ENCODE measurements at regions not wholly inside any gene's neighbourhood (a gene's known extent, or its start where the extent isn't known, plus 50 kb on each side); places are given as distances from the start of the nearest gene placed in this dataset.

DNA sequence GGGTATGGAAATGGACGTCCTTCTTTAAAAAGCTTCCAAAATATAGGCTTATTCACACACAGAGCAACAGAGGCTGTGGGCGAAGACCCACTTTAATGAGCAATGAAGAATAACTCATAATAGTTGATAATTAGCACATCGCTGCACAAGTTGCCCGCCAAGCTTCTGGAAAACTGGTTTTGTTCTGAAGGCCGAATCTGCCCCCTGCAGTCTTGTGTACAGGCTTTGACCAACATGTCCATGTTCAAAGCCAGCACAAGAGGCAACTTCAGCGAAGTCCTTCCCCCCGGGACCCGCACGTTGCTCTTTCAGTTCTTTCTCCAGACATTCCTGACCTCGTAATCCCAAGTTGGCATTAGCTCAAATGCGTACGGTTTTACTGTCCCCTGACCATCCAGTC is 73.3 kb downstream of the IRX5 start:
- no peak for DNase-seq
- no peaks in the 10 kb centered on the region for H3K9me3 Mint-ChIP-seq
- H3K27ac Mint-ChIP-seq = no peak overlapping the region
- POLR2A ChIA-PET = no interaction called here
- no peak overlapping the region for H3K4me3 Mint-ChIP-seq
- peaks cover 4 to 26% (median 8%) of the 10 kb centered on the region in 5 donors for H3K27me3 Mint-ChIP-seq
- no peaks in the 10 kb centered on the region for H3K36me3 Mint-ChIP-seq
- no peaks in the 10 kb centered on the region for H3K4me1 Mint-ChIP-seq
- no peak for ATAC-seq

DNA sequence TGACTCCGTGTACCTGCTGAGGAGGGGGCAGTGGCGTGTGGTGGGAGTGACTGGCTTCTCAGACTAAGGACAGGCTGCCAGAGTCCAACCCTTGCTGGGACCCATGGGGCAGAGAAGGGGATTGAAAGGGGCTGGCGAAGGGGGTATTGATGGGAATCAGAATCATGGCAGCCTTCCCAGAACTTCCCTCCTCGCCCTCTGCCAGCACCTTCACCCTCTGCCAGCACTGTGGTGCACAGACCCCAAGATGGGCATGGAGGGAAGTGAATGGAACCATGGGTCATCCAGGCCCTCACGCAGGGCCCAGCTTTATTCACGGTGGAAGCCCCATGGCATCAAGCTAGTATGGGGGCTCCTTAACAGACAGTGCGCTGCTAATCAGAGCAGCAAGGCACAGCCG is 76.8 kb downstream of the IRX5 start:
- Mint-ChIP-seq H3K36me3 (no peaks in the 10 kb centered on the region), H3K27me3 (peaks cover 0 to 5% (median 0%) of the 10 kb centered on the region in 5 donors), H3K4me1 (no peaks in the 10 kb centered on the region), H3K4me3 (no peak overlapping the region), H3K27ac (no peak overlapping the region), H3K9me3 (no peaks in the 10 kb centered on the region)
- POLR2A ChIA-PET = no interaction called here
- ATAC-seq = no peak
- no peak for DNase-seq

DNA sequence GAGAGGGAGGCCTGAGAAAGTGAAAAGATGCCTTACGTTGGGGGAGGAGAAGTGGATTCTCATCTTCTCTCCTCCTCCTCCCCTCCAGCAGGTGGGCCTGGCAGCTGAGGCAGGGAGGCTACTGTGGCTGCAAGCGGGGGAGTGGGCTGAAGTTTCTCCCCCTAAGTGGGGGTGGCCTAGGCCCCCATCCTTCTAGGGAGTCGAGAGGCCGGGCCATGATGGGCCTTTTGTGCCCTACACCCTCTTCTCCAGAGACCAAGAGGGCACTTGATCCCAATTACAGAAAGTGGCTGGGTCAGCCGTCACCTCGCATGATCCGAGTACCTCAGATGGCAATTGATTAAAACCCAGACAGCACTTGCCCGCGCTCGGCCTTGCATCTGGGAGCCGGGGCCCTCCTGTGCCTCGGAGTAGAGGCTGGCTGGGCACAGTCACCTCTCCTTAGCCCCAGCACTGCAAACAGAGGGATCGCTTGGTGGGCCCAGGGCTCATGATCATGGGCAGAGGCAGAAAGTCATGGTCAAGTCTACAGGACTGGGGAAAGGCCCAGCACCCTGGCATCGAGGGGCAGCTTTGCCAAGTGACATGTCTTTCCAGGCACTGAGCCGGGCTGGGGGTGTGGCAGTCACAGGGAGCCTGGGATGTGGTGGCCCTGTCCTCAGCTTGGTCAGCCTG is 78.3 kb downstream of the IRX5 start:
- Mint-ChIP-seq H3K36me3 (no peaks in the 10 kb centered on the region), H3K4me1 (no peaks in the 10 kb centered on the region), H3K27me3 (peaks cover 0 to 4% (median 0%) of the 10 kb centered on the region in 5 donors), H3K27ac (no peak overlapping the region), H3K9me3 (no peaks in the 10 kb centered on the region), H3K4me3 (no peak overlapping the region)
- DNase-seq (no peak), ATAC-seq (no peak)
- POLR2A ChIA-PET = no interaction called here

DNA sequence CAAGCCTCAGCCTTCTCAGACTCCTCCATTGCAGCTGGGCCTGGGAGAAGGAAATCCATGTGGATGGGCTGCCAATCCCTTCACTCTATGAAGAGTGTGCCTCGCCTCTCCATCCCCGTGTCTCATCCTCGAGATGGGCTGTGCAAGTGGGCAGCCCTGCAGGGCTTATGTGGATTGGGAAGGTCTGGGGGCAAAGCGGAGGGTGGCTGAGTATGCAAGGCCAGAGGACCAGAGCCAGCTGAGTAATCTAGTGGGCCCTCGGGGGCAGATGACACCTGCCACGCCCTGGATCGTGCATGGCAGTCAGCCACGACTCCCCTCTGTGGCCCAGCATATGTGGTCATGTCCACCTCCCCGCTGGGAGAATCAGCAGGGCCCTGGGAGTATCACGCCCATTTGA is 78.9 kb downstream of the IRX5 start:
- Mint-ChIP-seq H3K9me3 (no peaks in the 10 kb centered on the region), H3K4me3 (no peak overlapping the region), H3K27ac (no peak overlapping the region), H3K36me3 (no peaks in the 10 kb centered on the region), H3K27me3 (no peaks in the 10 kb centered on the region), H3K4me1 (no peaks in the 10 kb centered on the region)
- POLR2A ChIA-PET = no interaction called here
- DNase-seq (no peak), ATAC-seq (no peak)

DNA sequence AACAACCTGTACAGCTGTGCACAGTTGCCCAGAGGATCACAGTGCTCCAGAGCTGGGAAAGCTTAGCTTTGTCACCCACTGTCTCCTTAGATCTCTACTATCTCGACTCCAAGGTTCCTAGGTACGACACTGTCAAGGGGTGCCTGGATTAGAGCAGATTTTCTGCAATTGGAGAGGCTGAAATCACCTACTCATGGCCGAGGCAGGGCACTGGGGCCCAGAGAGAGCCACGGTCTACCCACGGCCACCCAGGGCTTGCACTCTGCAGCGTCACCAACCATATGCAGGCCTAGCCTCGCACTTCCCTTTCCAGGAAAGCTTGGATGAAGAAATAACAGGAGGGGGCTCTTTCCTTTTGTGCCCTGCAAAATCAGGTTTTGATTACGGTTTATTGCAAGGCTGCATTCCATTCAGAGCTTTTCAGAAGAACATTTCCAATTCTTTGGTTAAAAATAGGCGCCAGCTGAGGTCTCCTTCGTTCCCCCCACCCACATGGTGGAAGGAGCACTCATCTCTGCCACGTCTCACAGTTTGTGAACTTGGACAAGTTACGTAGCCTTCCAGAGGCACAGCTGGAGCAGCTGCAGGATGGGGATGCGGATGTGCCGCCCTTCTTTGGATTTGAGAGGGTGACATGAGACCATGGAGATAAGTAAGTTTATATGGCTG is 80.0 kb downstream of the IRX5 start:
- Mint-ChIP-seq H3K4me1 (no peaks in the 10 kb centered on the region), H3K9me3 (no peaks in the 10 kb centered on the region), H3K4me3 (no peak overlapping the region), H3K27me3 (no peaks in the 10 kb centered on the region), H3K27ac (no peak overlapping the region), H3K36me3 (no peaks in the 10 kb centered on the region)
- POLR2A ChIA-PET = no interaction called here
- DNase-seq = no peak
- ATAC-seq = no peak

DNA sequence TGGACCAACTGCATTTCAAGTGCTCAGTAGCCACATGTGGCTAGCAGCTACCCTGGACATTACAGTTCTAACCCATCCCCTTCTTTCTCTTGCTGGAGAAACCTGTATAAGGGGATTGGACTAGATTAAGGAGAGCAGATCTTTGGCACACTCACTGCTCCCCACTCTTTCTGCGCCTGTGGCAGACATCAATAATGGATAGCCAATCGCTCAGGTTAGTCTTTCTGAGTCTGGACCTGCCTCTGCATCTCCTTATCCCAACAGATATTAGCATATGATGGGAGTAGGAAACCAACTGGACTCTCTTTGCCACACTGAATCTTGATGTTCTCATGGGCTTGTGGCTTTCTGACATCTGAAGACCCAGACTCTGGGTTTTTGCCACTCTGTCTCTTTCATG is 81.7 kb downstream of the IRX5 start:
- H3K27ac Mint-ChIP-seq = no peak overlapping the region
- no peak overlapping the region for H3K4me3 Mint-ChIP-seq
- H3K9me3 Mint-ChIP-seq = no peaks in the 10 kb centered on the region
- no peaks in the 10 kb centered on the region for H3K4me1 Mint-ChIP-seq
- no peak for ATAC-seq
- POLR2A ChIA-PET = no interaction called here
- DNase-seq = no peak
- no peaks in the 10 kb centered on the region for H3K36me3 Mint-ChIP-seq
- H3K27me3 Mint-ChIP-seq = peaks cover 0 to 7% (median 0%) of the 10 kb centered on the region in 5 donors

DNA sequence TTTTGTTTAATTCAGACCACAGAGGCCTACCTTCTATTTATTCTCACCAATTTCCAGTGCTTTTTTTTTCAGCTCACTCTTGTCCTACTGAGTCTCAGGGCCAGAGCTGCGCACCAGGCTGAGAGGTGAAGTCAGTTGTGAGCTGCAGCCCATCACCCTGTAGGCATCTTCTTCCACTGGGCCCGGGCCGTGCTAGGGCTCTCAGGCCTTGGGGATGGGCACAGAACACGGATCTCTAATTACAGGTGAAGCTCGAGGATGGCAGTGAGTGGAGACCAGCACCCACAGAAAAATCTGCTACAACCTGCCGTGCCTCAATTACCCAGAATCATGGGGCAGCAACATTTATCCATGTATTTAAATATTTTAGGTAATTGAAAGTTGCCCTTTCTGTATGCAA is 82.1 kb downstream of the IRX5 start:
- POLR2A ChIA-PET = no interaction called here
- no peak for DNase-seq
- Mint-ChIP-seq H3K27me3 (peaks cover 0 to 9% (median 0%) of the 10 kb centered on the region in 5 donors), H3K27ac (peak overlapping the region in 1 of 10 donors; percentile 84), H3K4me1 (no peaks in the 10 kb centered on the region), H3K4me3 (no peak overlapping the region), H3K9me3 (no peaks in the 10 kb centered on the region), H3K36me3 (no peaks in the 10 kb centered on the region)
- ATAC-seq = no peak

DNA sequence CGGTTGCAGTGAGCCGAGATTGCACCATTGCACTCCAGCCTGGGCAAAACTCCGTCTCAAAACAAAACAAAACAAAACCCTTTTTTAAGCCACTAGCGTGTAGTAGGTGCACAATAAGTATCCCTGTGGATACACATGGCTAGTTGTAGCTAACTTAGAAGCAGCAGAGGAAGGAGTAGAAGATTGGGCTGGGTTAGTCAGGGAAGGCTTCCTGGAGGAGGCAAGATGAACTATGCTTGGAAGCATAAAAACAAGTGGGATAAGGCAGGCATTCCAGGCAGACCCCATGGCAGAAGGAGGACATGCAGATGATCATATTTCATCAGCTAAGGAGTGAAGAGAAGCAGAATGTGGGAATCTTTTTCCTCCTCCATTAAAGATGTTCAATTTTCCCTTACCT is 83.4 kb downstream of the IRX5 start:
- no peaks in the 10 kb centered on the region for H3K4me1 Mint-ChIP-seq
- no peak overlapping the region for H3K4me3 Mint-ChIP-seq
- no peaks in the 10 kb centered on the region for H3K36me3 Mint-ChIP-seq
- H3K27ac Mint-ChIP-seq = no peak overlapping the region
- H3K27me3 Mint-ChIP-seq = peaks cover 0 to 9% (median 1%) of the 10 kb centered on the region in 5 donors
- POLR2A ChIA-PET = no interaction called here
- H3K9me3 Mint-ChIP-seq = peaks cover 0 to 1% (median 0%) of the 10 kb centered on the region in 9 donors
- ATAC-seq (no peak), DNase-seq (no peak)

DNA sequence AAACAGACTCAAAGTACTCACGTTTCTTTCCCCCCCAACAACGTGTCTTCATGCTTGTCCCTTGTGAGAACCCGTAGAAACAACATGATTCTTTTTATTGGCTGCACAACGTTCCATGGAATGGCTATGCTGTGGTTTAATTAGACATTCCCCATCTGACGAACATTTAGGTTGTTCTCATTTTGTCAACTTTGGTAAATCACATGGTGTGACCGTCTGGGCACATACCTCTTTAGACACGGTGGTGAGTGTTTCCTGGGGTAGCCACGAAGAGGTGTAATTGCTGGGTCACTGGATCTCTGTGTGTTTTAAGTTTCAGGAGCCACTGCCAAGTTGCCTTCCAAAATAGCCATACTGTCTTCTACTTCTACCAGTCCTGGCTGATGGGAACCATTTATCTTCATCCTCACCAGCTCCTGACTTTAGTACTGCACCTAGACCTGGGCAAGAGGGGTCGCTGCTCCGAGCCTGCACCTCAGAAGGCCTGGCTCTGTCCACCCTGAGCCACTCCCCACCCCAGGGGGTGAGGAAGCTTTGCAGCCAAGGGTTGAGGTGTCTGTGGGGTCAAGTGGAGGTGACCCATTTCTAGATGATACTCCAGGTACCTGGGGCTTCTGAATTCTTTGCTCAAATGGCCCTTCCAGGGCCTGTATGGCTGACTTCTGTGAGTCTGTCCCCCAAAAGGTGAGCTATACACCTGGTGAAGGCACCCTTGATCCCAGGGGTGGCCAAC is 84.7 kb downstream of the IRX5 start:
- H3K4me3 Mint-ChIP-seq = no peak overlapping the region
- H3K9me3 Mint-ChIP-seq = peaks cover 0 to 15% (median 0%) of the 10 kb centered on the region in 9 donors
- H3K4me1 Mint-ChIP-seq = peaks cover 0 to 4% (median 0%) of the 10 kb centered on the region in 4 donors
- no peaks in the 10 kb centered on the region for H3K36me3 Mint-ChIP-seq
- DNase-seq (no peak), ATAC-seq (no peak)
- peaks cover 3 to 19% (median 14%) of the 10 kb centered on the region in 5 donors for H3K27me3 Mint-ChIP-seq
- POLR2A ChIA-PET = no interaction called here
- no peak overlapping the region for H3K27ac Mint-ChIP-seq

DNA sequence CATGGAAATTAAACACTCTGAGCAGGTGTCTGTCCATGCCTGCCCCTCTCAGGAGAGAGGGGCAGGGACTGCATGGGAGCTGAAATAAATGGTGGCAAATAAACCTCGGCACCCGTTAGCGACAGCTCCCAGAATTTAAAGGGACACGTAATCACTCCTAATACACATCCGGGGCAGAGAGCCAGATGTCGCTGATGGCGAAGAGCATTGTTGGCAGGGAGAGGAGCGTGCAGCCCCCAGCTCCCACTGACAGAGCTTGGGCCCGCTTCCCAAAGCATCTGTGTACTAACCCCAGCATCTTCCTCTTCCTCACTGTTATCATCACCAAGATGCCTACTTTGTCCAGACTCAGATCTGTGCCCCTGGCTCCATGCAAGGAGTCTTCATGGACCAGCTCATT is 85.8 kb downstream of the IRX5 start:
- Mint-ChIP-seq H3K4me1 (peaks cover 0 to 4% (median 0%) of the 10 kb centered on the region in 4 donors), H3K27ac (no peak overlapping the region), H3K27me3 (peaks cover 8 to 24% (median 21%) of the 10 kb centered on the region in 5 donors), H3K36me3 (no peaks in the 10 kb centered on the region), H3K4me3 (no peak overlapping the region), H3K9me3 (peaks cover 0 to 16% (median 2%) of the 10 kb centered on the region in 9 donors)
- ATAC-seq (no peak), DNase-seq (no peak)
- POLR2A ChIA-PET = no interaction called here

DNA sequence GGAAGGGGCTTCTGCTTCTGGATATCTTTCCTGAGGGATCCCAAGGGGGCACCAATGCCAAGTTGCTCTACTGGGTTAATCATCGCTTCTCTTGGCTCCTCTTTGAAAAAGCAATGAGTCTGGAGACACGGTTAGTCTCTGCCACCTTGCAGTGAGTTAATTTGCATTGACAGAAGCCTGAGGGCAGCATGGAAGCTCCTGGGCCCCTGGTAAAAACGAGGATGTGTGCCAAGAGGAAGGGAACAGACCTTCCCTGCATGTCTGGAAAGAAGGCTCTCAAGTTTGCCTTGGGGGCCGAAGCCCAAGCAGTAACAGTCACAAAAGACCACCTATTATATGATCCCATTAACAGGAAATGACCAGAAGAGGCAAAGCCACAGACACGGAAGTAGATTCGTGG is 86.7 kb downstream of the IRX5 start:
- Mint-ChIP-seq H3K27me3 (peaks cover 11 to 28% (median 27%) of the 10 kb centered on the region in 5 donors), H3K27ac (peak overlapping the region in 1 of 10 donors; percentile 20), H3K9me3 (peaks cover 0 to 16% (median 2%) of the 10 kb centered on the region in 9 donors), H3K36me3 (peaks cover 0 to 2% (median 0%) of the 10 kb centered on the region in 3 donors), H3K4me3 (no peak overlapping the region), H3K4me1 (peaks cover 0 to 4% (median 0%) of the 10 kb centered on the region in 4 donors)
- POLR2A ChIA-PET = no interaction called here
- DNase-seq = no peak
- no peak for ATAC-seq

DNA sequence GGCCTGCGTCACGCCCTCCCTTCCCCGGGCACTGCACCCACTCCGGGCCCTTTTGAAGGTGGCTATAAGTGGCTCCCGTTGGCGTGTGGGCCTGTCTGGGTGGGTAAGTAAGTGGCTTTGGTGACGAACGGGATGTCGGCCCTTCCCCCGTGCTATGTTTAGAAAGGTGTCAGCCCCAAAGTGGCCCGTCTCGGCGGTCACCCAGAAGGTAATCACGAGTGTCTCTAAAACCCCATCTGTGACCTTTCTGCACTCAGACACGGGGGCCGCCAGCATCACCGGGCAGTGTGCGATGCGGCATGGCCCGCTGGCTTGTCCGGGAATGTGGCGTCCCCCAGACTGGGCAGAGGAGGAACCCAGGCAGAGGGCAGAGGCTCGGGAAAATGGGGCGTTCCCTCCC is 88.2 kb downstream of the IRX5 start:
- POLR2A ChIA-PET = no interaction called here
- ATAC-seq (no peak), DNase-seq (no peak)
- Mint-ChIP-seq H3K4me3 (no peak overlapping the region), H3K27ac (no peak overlapping the region), H3K36me3 (peaks cover 0 to 2% (median 0%) of the 10 kb centered on the region in 3 donors), H3K27me3 (peaks cover 17 to 33% (median 30%) of the 10 kb centered on the region in 5 donors), H3K4me1 (peaks cover 0 to 4% (median 0%) of the 10 kb centered on the region in 4 donors), H3K9me3 (peaks cover 0 to 16% (median 2%) of the 10 kb centered on the region in 9 donors)

DNA sequence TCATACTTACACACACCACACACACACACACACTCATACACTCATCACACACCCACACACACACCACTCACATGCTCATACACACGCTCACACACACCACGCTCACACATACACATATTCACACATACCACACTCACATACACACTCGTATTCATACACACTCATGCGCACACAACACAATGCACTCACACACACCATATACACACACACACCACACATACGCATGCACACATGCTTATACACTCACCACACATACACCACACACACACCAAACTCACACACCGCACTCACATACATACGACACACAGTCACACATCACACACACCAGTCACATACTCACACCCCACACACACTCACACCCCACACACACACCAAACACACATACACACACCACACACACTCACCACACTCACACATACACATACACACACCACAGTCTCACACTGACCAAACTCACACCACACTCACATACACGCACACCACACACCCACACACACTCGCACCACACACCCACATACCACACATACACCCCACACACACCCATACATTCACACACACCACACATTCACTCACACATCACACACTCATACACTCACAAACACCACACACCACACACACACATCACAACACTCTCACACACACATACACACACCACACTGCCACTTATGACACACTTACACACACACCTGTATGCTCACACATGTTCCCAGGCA is 88.9 kb downstream of the IRX5 start:
- Mint-ChIP-seq H3K9me3 (peaks cover 0 to 16% (median 2%) of the 10 kb centered on the region in 9 donors), H3K4me3 (no peak overlapping the region), H3K36me3 (peaks cover 0 to 2% (median 0%) of the 10 kb centered on the region in 3 donors), H3K27ac (no peak overlapping the region), H3K27me3 (peaks cover 18 to 35% (median 30%) of the 10 kb centered on the region in 5 donors), H3K4me1 (peaks cover 0 to 4% (median 0%) of the 10 kb centered on the region in 4 donors)
- DNase-seq (no peak), ATAC-seq (no peak)
- POLR2A ChIA-PET = no interaction called here

Measured in naive thymus-derived CD8-positive, alpha-beta T cell (primary cell).